ENCODE measurements at regions not wholly inside any gene's neighbourhood (a gene's known extent, or its start where the extent isn't known, plus 50 kb on each side); places are given as distances from the start of the nearest gene placed in this dataset.

GRCh38 chr6:81084776-81085430 lies 667.6 kb downstream of the TENT5A start:
- Histone ChIP-seq H3K9me3 (no peaks in the 10 kb centered on the region), H3K27ac (no peak overlapping the region), H3K36me3 (no peaks in the 10 kb centered on the region), H3K4me3 (no peak overlapping the region), H3K4me1 (peaks cover 0 to 13% (median 0%) of the 10 kb centered on the region in 4 donors), H3K27me3 (no peaks in the 10 kb centered on the region)
- intact Hi-C loops (cut with DNase I; ENCODE audit: low total_unique reads), result no loop called here
- no peak for DNase-seq
- TF ChIP-seq, protein P1, sequence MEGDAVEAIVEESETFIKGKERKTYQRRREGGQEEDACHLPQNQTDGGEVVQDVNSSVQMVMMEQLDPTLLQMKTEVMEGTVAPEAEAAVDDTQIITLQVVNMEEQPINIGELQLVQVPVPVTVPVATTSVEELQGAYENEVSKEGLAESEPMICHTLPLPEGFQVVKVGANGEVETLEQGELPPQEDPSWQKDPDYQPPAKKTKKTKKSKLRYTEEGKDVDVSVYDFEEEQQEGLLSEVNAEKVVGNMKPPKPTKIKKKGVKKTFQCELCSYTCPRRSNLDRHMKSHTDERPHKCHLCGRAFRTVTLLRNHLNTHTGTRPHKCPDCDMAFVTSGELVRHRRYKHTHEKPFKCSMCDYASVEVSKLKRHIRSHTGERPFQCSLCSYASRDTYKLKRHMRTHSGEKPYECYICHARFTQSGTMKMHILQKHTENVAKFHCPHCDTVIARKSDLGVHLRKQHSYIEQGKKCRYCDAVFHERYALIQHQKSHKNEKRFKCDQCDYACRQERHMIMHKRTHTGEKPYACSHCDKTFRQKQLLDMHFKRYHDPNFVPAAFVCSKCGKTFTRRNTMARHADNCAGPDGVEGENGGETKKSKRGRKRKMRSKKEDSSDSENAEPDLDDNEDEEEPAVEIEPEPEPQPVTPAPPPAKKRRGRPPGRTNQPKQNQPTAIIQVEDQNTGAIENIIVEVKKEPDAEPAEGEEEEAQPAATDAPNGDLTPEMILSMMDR (IDR thresholded peaks at IDR 0.05), result no peak

- TF ChIP-seq, protein P1 (IDR thresholded peaks at IDR 0.05), result no peak
- Histone ChIP-seq H3K9me3 (no peaks in the 10 kb centered on the region), H3K27ac (no peak overlapping the region), H3K4me1 (no peaks in the 10 kb centered on the region), H3K27me3 (no peaks in the 10 kb centered on the region), H3K4me3 (no peak overlapping the region), H3K36me3 (no peaks in the 10 kb centered on the region)
- intact Hi-C loops (cut with DNase I; ENCODE audit: low total_unique reads), result no loop called here
- no peak for DNase-seq
Observed at GRCh38 chr6:81075974-81076373, 676.5 kb downstream of the TENT5A start.

DNA sequence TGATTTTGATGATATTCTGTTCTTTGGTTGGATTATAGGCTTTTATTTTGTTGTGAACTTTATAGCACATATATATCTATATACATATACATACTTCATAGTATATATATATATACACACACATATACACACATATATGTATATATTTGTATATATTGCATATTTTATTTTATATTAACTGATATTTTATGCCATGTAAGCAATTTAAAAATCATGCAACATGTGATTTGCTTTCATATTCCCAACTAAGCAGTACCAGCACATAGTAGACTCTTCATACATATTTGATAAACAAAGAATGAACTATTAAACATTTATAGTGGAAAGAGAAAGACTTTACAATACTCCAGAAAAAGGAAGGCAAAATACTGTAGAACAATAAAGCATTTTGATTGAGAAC lies 679.2 kb downstream of the TENT5A start:
- H3K27me3 ChIP-seq, result no peaks in the 10 kb centered on the region
- H3K4me3 ChIP-seq, result no peak overlapping the region
- no peak overlapping the region for H3K27ac ChIP-seq
- TF ChIP-seq, protein P1 (IDR thresholded peaks at IDR 0.05), result no peak
- H3K9me3 ChIP-seq, result no peaks in the 10 kb centered on the region
- H3K36me3 ChIP-seq, result no peaks in the 10 kb centered on the region
- intact Hi-C loops (cut with DNase I; ENCODE audit: low total_unique reads), result no loop called here
- no peak for DNase-seq
- H3K4me1 ChIP-seq, result no peaks in the 10 kb centered on the region

GRCh38 chr6:81071121-81071520 lies 681.4 kb downstream of the TENT5A start:
- Histone ChIP-seq H3K27ac (no peak overlapping the region), H3K9me3 (no peaks in the 10 kb centered on the region), H3K4me3 (no peak overlapping the region), H3K36me3 (no peaks in the 10 kb centered on the region), H3K27me3 (no peaks in the 10 kb centered on the region), H3K4me1 (no peaks in the 10 kb centered on the region)
- TF ChIP-seq, protein P1 (IDR thresholded peaks at IDR 0.05), result no peak
- no peak for DNase-seq
- intact Hi-C loops (cut with DNase I; ENCODE audit: low total_unique reads), result no loop called here

- no peak for DNase-seq
- no peak overlapping the region for H3K27ac ChIP-seq
- intact Hi-C loops (cut with DNase I; ENCODE audit: low total_unique reads), result no loop called here
Observed at GRCh38 chr6:81067057-81067456, 685.4 kb downstream of the TENT5A start.

More at GRCh38 chr6:81067057-81067456, 685.4 kb downstream of the TENT5A start:
- Histone ChIP-seq H3K4me3 (no peak overlapping the region), H3K36me3 (no peaks in the 10 kb centered on the region), H3K9me3 (no peaks in the 10 kb centered on the region), H3K4me1 (no peaks in the 10 kb centered on the region), H3K27me3 (no peaks in the 10 kb centered on the region)
- TF ChIP-seq, protein P1 (IDR thresholded peaks at IDR 0.05), result no peak
